ENCODE measurements at regions not wholly inside any gene's neighbourhood (a gene's known extent, or its start where the extent isn't known, plus 50 kb on each side); places are given as distances from the start of the nearest gene placed in this dataset.

DNA sequence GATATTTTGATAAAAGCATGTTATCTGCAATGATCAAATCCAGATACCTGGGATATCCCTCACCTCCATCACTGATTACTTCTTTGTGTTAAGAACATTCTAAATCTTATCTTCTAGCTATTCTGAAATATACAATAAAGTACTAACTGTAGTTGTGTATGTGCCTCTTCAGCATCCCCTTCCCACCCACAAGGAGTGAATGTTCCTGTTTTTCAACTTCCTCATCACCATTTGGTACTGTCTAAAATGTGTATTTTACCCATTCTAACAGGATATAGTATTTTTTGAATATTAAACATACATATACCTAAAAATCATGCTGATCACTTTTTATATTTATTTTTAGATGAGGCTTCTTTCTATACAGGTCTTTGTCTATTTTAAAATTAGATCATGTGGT lies 1252.6 kb downstream of the TMEM121 start:
- Histone ChIP-seq H3K27me3 (ENCODE audit: control insufficient read depth, insufficient read depth, low read length) (no peaks in the 10 kb centered on the region), H3K27ac (ENCODE audit: insufficient read depth, low read length) (no peak overlapping the region), H3K36me3 (ENCODE audit: control insufficient read depth, insufficient read depth, low read length) (no peaks in the 10 kb centered on the region), H3K4me2 (ENCODE audit: extremely low read depth, insufficient read depth, low read length) (no peak overlapping the region), H3K9me3 (ENCODE audit: control insufficient read depth, insufficient read depth, low read depth, low read length) (no peaks in the 10 kb centered on the region), H3K4me1 (ENCODE audit: control insufficient read depth, extremely low read depth, insufficient read depth, low read length) (no peaks in the 10 kb centered on the region), H2AFZ (ENCODE audit: low read length) (no peak overlapping the region), H3K9ac (ENCODE audit: insufficient read depth, low read length) (no peak overlapping the region), H3K4me3 (replicated peaks in 1 of 4; ENCODE audit: control extremely low read depth in 1 of 4, insufficient read depth in 1 of 4, low read depth in 3 of 4, low read length in 4 of 4) (no peak overlapping the region), H3K79me2 (ENCODE audit: control insufficient read depth, insufficient read depth, low read length) (no peaks in the 10 kb centered on the region), H4K20me1 (ENCODE audit: control insufficient read depth, extremely low read depth, insufficient read depth, low read length) (no peaks in the 10 kb centered on the region)
- no peak for DNase-seq (ENCODE audit: low read depth in 2 of 2)
- TF ChIP-seq, protein P1, sequence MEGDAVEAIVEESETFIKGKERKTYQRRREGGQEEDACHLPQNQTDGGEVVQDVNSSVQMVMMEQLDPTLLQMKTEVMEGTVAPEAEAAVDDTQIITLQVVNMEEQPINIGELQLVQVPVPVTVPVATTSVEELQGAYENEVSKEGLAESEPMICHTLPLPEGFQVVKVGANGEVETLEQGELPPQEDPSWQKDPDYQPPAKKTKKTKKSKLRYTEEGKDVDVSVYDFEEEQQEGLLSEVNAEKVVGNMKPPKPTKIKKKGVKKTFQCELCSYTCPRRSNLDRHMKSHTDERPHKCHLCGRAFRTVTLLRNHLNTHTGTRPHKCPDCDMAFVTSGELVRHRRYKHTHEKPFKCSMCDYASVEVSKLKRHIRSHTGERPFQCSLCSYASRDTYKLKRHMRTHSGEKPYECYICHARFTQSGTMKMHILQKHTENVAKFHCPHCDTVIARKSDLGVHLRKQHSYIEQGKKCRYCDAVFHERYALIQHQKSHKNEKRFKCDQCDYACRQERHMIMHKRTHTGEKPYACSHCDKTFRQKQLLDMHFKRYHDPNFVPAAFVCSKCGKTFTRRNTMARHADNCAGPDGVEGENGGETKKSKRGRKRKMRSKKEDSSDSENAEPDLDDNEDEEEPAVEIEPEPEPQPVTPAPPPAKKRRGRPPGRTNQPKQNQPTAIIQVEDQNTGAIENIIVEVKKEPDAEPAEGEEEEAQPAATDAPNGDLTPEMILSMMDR (conservative IDR thresholded peaks at IDR 0.05 in 1 of 2, IDR thresholded peaks at IDR 0.05 in 1 of 2; ENCODE audit: low read depth in 1 of 2, low read length in 2 of 2) = no peak
- no peak for TF ChIP-seq EZH2 (IDR thresholded peaks at IDR 0.05; ENCODE audit: low read length, missing control alignments)

DNA sequence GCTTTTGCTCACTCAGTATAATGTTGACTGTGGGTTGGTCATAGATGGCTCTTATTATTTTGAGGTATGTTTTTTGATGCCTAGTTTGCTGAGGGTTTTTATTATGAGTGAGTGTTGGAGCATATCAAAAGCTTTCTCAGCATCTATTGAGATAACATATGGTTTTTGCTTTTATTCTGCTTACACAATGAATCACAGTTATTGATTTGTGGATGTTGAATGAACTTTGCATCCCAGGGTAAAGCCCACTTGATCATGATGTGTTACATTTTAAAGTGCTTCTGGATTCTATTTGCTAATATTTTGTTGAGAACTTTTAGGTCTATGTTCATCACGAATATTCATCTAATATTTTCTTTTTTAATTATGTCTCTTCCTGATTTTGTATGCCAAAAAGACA lies 1260.3 kb downstream of the TMEM121 start:
- no peak overlapping the region for H3K4me3 ChIP-seq (replicated peaks in 1 of 4; ENCODE audit: control extremely low read depth in 1 of 4, insufficient read depth in 1 of 4, low read depth in 3 of 4, low read length in 4 of 4)
- H3K36me3 ChIP-seq (ENCODE audit: control insufficient read depth, insufficient read depth, low read length) = no peaks in the 10 kb centered on the region
- H4K20me1 ChIP-seq (ENCODE audit: control insufficient read depth, extremely low read depth, insufficient read depth, low read length) = no peaks in the 10 kb centered on the region
- no peaks in the 10 kb centered on the region for H3K79me2 ChIP-seq (ENCODE audit: control insufficient read depth, insufficient read depth, low read length)
- H3K4me1 ChIP-seq (ENCODE audit: control insufficient read depth, extremely low read depth, insufficient read depth, low read length) = no peaks in the 10 kb centered on the region
- no peak overlapping the region for H3K9ac ChIP-seq (ENCODE audit: insufficient read depth, low read length)
- no peak for TF ChIP-seq EZH2 (IDR thresholded peaks at IDR 0.05; ENCODE audit: low read length, missing control alignments)
- TF ChIP-seq, protein P1 (conservative IDR thresholded peaks at IDR 0.05 in 1 of 2, IDR thresholded peaks at IDR 0.05 in 1 of 2; ENCODE audit: low read depth in 1 of 2, low read length in 2 of 2) = no peak
- no peak overlapping the region for H3K27ac ChIP-seq (ENCODE audit: insufficient read depth, low read length)
- no peak for DNase-seq (ENCODE audit: low read depth in 2 of 2)
- no peaks in the 10 kb centered on the region for H3K9me3 ChIP-seq (ENCODE audit: control insufficient read depth, insufficient read depth, low read depth, low read length)
- no peak overlapping the region for H3K4me2 ChIP-seq (ENCODE audit: extremely low read depth, insufficient read depth, low read length)
- no peak overlapping the region for H2AFZ ChIP-seq (ENCODE audit: low read length)
- H3K27me3 ChIP-seq (ENCODE audit: control insufficient read depth, insufficient read depth, low read length) = no peaks in the 10 kb centered on the region

DNA sequence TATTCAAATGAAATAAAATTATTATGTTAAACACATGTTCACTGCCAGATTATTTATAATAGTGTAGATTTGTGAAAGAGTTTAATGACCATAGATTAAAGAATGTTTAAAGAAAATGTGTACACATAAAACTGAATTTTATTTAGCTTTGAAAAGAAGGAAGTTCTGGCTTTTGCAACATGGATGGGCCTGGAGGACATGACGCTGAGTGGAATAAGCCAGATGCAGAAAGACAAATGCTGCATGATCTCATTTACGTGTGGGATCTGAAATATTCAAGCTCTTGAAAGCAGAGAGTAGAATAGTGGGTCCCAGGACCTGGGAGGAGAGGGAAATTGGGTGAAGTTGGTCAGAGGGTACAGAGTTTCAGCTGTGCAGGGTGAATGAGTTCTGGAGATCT lies 1261.2 kb downstream of the TMEM121 start:
- Histone ChIP-seq H3K27me3 (ENCODE audit: control insufficient read depth, insufficient read depth, low read length) (no peaks in the 10 kb centered on the region), H3K27ac (ENCODE audit: insufficient read depth, low read length) (no peak overlapping the region), H3K79me2 (ENCODE audit: control insufficient read depth, insufficient read depth, low read length) (no peaks in the 10 kb centered on the region), H2AFZ (ENCODE audit: low read length) (no peak overlapping the region), H3K4me1 (ENCODE audit: control insufficient read depth, extremely low read depth, insufficient read depth, low read length) (no peaks in the 10 kb centered on the region), H4K20me1 (ENCODE audit: control insufficient read depth, extremely low read depth, insufficient read depth, low read length) (no peaks in the 10 kb centered on the region), H3K4me3 (replicated peaks in 1 of 4; ENCODE audit: control extremely low read depth in 1 of 4, insufficient read depth in 1 of 4, low read depth in 3 of 4, low read length in 4 of 4) (no peak overlapping the region), H3K36me3 (ENCODE audit: control insufficient read depth, insufficient read depth, low read length) (no peaks in the 10 kb centered on the region), H3K9ac (ENCODE audit: insufficient read depth, low read length) (no peak overlapping the region), H3K9me3 (ENCODE audit: control insufficient read depth, insufficient read depth, low read depth, low read length) (no peaks in the 10 kb centered on the region), H3K4me2 (ENCODE audit: extremely low read depth, insufficient read depth, low read length) (no peak overlapping the region)
- no peak for DNase-seq (ENCODE audit: low read depth in 2 of 2)
- TF ChIP-seq, protein P1 (conservative IDR thresholded peaks at IDR 0.05 in 1 of 2, IDR thresholded peaks at IDR 0.05 in 1 of 2; ENCODE audit: low read depth in 1 of 2, low read length in 2 of 2) = no peak
- no peak for TF ChIP-seq EZH2 (IDR thresholded peaks at IDR 0.05; ENCODE audit: low read length, missing control alignments)
